GM23338 (cell line): ENCODE measurements at regions not wholly inside any gene's neighbourhood (a gene's known extent, or its start where the extent isn't known, plus 50 kb on each side); places are given as distances from the start of the nearest gene placed in this dataset.

Experiments used
- CTCF ChIP-seq, 2 experiments: fragments of 200-600 bp in 1 of 2; sonication (generic) in 1 of 2; conservative IDR thresholded peaks; 2 replicates each; pipeline versions ENCODE4 v1.5.1 to v1.6.1; 2016 to 2017; ENCODE audit warnings: antibody characterized with exemption in 2 of 2, low read depth in 2 of 2, mild to moderate bottlenecking in 2 of 2, moderate library complexity in 1 of 2
- EZH2 ChIP-seq: fragments of 200-600 bp; sonication (generic); IDR thresholded peaks from one replicate; pipeline ENCODE4 v1.8.0; 2017; ENCODE audit warnings: antibody characterized with exemption, mild to moderate bottlenecking, low read depth; ENCODE audit not compliant: unreplicated experiment
- JUNB ChIP-seq: IDR thresholded peaks from one replicate; pipeline ENCODE4 v1.6.1; 2016; ENCODE audit warnings: antibody characterized with exemption; ENCODE audit not compliant: unreplicated experiment
- POLR2AphosphoS5 ChIP-seq: IDR thresholded peaks from 2 replicates; pipeline ENCODE4 v1.6.1; 2016; ENCODE audit warnings: antibody characterized with exemption, low read depth
- REST ChIP-seq: IDR thresholded peaks from one replicate; pipeline ENCODE4 v1.6.1; 2018; ENCODE audit warnings: antibody characterized with exemption; ENCODE audit not compliant: unreplicated experiment

- TF ChIP-seq CTCF (conservative IDR thresholded peaks at IDR 0.05; ENCODE audit: low read depth in 2 of 2) (no peak), EZH2 (no peak), POLR2AphosphoS5 (no peak), REST (no peak), JUNB (no peak)
Observed at GRCh38 chrX:39897741-39898097, 200.0 kb downstream of the BCOR start.
